AG04449 (cell line): ENCODE measurements at regions not wholly inside any gene's neighbourhood (a gene's known extent, or its start where the extent isn't known, plus 50 kb on each side); places are given as distances from the start of the nearest gene placed in this dataset.

Source experiments
- CTCF ChIA-PET: fragments of 350-600 bp; formaldehyde crosslinking; extraction: SDS; loops from one replicate; lab custom pipeline; 2021; ENCODE audit warnings: antibody characterized with exemption; lab: Yijun Ruan, JAX
- POLR2A ChIA-PET: fragments of 400-600, 350-600 bp; formaldehyde crosslinking; extraction: SDS; loops from one replicate; lab custom pipeline; 2020; ENCODE audit warnings: antibody characterized with exemption, inconsistent platforms; lab: Yijun Ruan, JAX
- DNase-seq: peaks from one replicate; pipeline ENCODE4 v3.0.0-alpha.2; 2010; ENCODE audit warnings: low read depth, low spot score
- H3K4me3 ChIP-seq: 2 replicates; pipeline ENCODE4 v1.5.1; 2011; ENCODE audit warnings: low read depth, mild to moderate bottlenecking, control low read depth, low read length
- CTCF ChIP-seq: IDR thresholded peaks from one replicate; pipeline ENCODE4 v1.5.1; 2011; ENCODE audit warnings: mild to moderate bottlenecking, moderate library complexity, low read length, control low read depth, inconsistent platforms; ENCODE audit not compliant: insufficient read depth; ENCODE audit errors: missing control alignments

- DNase-seq = no peak
- H3K4me3 ChIP-seq = no peak overlapping the region
- TF ChIP-seq CTCF = no peak
- ChIA-PET CTCF (interaction anchor here (0.8 to 1.3 kb wide), 3 partner anchors 86 to 306 kb away, joined by 3 to 7 read pairs (median 3); partner anchors contain the start of gene DACT1), POLR2A (interaction anchor here (1.1 kb wide), 1 partner anchor 24 kb away, joined by 4 read pairs; no protein-coding TSS in a partner anchor)
These were observed 246.0 kb upstream of the DAAM1 start for GRCh38 chr14:58942516-58942915.

GRCh38 chr14:58944343-58944967 is 244.0 kb upstream of the DAAM1 start:
- DNase-seq = no peak
- TF ChIP-seq CTCF = no peak
- H3K4me3 ChIP-seq = no peak overlapping the region
- ChIA-PET CTCF (interaction anchor here (0.7 kb wide), 1 partner anchor 308 kb away, joined by 3 read pairs; no protein-coding TSS in a partner anchor), POLR2A (no interaction called here)

- no peak for TF ChIP-seq CTCF
- ChIA-PET POLR2A (no interaction called here), CTCF (interaction anchor here (0.7 kb wide), 1 partner anchor 308 kb away, joined by 3 read pairs; no protein-coding TSS in a partner anchor)
- H3K4me3 ChIP-seq = no peak overlapping the region
- DNase-seq = no peak
These were observed 243.5 kb upstream of the DAAM1 start for GRCh38 chr14:58944968-58945356.

- TF ChIP-seq CTCF = no peak
- DNase-seq = no peak
- CTCF ChIA-PET = interaction anchor here (1.1 to 1.7 kb wide), 3 partner anchors 8 to 445 kb away, joined by 3 to 4 read pairs (median 3); no protein-coding TSS in a partner anchor
- no peak overlapping the region for H3K4me3 ChIP-seq
- POLR2A ChIA-PET = no interaction called here
These were observed 242.0 kb upstream of the DAAM1 start for GRCh38 chr14:58946431-58946830.

GRCh38 chr14:58947156-58947555 is 241.3 kb upstream of the DAAM1 start:
- no peak overlapping the region for H3K4me3 ChIP-seq
- no peak for TF ChIP-seq CTCF
- DNase-seq = no peak
- ChIA-PET CTCF (interaction anchor here (1.2 to 1.7 kb wide), 2 partner anchors 307 to 446 kb away, joined by 3 to 4 read pairs; no protein-coding TSS in a partner anchor), POLR2A (no interaction called here)

GRCh38 chr14:58947814-58948445 is 240.5 kb upstream of the DAAM1 start:
- no peak for TF ChIP-seq CTCF
- H3K4me3 ChIP-seq = no peak overlapping the region
- ChIA-PET POLR2A (no interaction called here), CTCF (interaction anchor here (1.2 kb wide), 1 partner anchor 308 kb away, joined by 3 read pairs; no protein-coding TSS in a partner anchor)
- no peak for DNase-seq
